Hematopoietic multipotent progenitor cell treated with erythropoietin and hydrocortisone succinate and interleukin-3 and kit ligand, for 8 days (in vitro differentiated cells): ENCODE measurements at regions not wholly inside any gene's neighbourhood (a gene's known extent, or its start where the extent isn't known, plus 50 kb on each side); places are given as distances from the start of the nearest gene placed in this dataset.
"Not testable (repeated sequence)": the region's sequence is repeated elsewhere in the genome, so short reads cannot be mapped to it uniquely, and the experiment has no call there.

Experiments
- DNase-seq: peaks from one replicate; pipeline ENCODE4 v3.0.0-alpha.2; 2015

GRCh38 chr1:149234926-149235914 lies 131.9 kb upstream of the NBPF9 start:
- not testable (repeated sequence) for DNase-seq

- not testable (repeated sequence) for DNase-seq
These were observed 134.2 kb upstream of the NBPF9 start for GRCh38 chr1:149237515-149237914.

GRCh38 chr1:149239897-149240508 lies 136.7 kb upstream of the NBPF9 start:
- not testable (repeated sequence) for DNase-seq

- DNase-seq = not testable (repeated sequence)
These were observed 137.2 kb upstream of the NBPF9 start for GRCh38 chr1:149240530-149240929.

- DNase-seq = not testable (repeated sequence)
These were observed 137.9 kb upstream of the NBPF9 start for GRCh38 chr1:149241272-149241671.

GRCh38 chr1:149243572-149243971 lies 140.2 kb upstream of the NBPF9 start:
- DNase-seq = not testable (repeated sequence)

- not testable (repeated sequence) for DNase-seq
These were observed 141.3 kb upstream of the NBPF9 start for GRCh38 chr1:149244621-149245020.

- DNase-seq = not testable (repeated sequence)
These were observed 142.9 kb upstream of the NBPF9 start for GRCh38 chr1:149246212-149246611.

- not testable (repeated sequence) for DNase-seq
These were observed 145.3 kb upstream of the NBPF9 start for GRCh38 chr1:149248610-149249009.

- DNase-seq = not testable (repeated sequence)
These were observed 146.6 kb upstream of the NBPF9 start for GRCh38 chr1:149249850-149250467.

- DNase-seq = not testable (repeated sequence)
These were observed 151.8 kb upstream of the NBPF9 start for GRCh38 chr1:149254894-149255847.

GRCh38 chr1:149260284-149260683 lies 156.9 kb upstream of the NBPF9 start:
- not testable (repeated sequence) for DNase-seq

- DNase-seq = not testable (repeated sequence)
These were observed 157.5 kb upstream of the NBPF9 start for GRCh38 chr1:149260736-149261340.

GRCh38 chr1:149267287-149267686 lies 163.9 kb upstream of the NBPF9 start:
- DNase-seq = not testable (repeated sequence)

GRCh38 chr1:149269001-149269702 lies 165.8 kb upstream of the NBPF9 start:
- DNase-seq = not testable (repeated sequence)

GRCh38 chr1:149269833-149270232 lies 166.5 kb upstream of the NBPF9 start:
- DNase-seq = not testable (repeated sequence)

GRCh38 chr1:149274493-149274892 lies 171.1 kb upstream of the NBPF9 start:
- DNase-seq = not testable (repeated sequence)

- DNase-seq = not testable (repeated sequence)
These were observed 172.5 kb upstream of the NBPF9 start for GRCh38 chr1:149275802-149276201.

- DNase-seq = not testable (repeated sequence)
These were observed 173.1 kb upstream of the NBPF9 start for GRCh38 chr1:149276496-149276895.

GRCh38 chr1:149278156-149278555 lies 174.8 kb upstream of the NBPF9 start:
- not testable (repeated sequence) for DNase-seq

GRCh38 chr1:149279015-149279414 lies 175.7 kb upstream of the NBPF9 start:
- not testable (repeated sequence) for DNase-seq
